Loucy (cell line): ENCODE measurements at regions not wholly inside any gene's neighbourhood (a gene's known extent, or its start where the extent isn't known, plus 50 kb on each side); places are given as distances from the start of the nearest gene placed in this dataset.

Source experiments
- EZH2phosphoT487 ChIP-seq: fragments of 200-600 bp; IDR thresholded peaks from 2 replicates; pipeline ENCODE4 v1.6.1; 2018; ENCODE audit warnings: antibody characterized with exemption, mild to moderate bottlenecking, moderate library complexity, borderline replicate concordance
- TF ChIP-seq, protein P1 (sequence below): fragments of 200-600 bp; sonication (generic); conservative IDR thresholded peaks from 2 replicates; pipeline ENCODE4 v1.5.1; 2014; ENCODE audit warnings: mild to moderate bottlenecking, antibody characterized with exemption, low read length

- no peak for TF ChIP-seq EZH2phosphoT487
- TF ChIP-seq, protein P1, sequence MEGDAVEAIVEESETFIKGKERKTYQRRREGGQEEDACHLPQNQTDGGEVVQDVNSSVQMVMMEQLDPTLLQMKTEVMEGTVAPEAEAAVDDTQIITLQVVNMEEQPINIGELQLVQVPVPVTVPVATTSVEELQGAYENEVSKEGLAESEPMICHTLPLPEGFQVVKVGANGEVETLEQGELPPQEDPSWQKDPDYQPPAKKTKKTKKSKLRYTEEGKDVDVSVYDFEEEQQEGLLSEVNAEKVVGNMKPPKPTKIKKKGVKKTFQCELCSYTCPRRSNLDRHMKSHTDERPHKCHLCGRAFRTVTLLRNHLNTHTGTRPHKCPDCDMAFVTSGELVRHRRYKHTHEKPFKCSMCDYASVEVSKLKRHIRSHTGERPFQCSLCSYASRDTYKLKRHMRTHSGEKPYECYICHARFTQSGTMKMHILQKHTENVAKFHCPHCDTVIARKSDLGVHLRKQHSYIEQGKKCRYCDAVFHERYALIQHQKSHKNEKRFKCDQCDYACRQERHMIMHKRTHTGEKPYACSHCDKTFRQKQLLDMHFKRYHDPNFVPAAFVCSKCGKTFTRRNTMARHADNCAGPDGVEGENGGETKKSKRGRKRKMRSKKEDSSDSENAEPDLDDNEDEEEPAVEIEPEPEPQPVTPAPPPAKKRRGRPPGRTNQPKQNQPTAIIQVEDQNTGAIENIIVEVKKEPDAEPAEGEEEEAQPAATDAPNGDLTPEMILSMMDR = no peak
Measured at GRCh38 chr12:105658389-105658788, 327.9 kb downstream of the C12orf75 start.
